ENCODE measurements at regions not wholly inside any gene's neighbourhood (a gene's known extent, or its start where the extent isn't known, plus 50 kb on each side); places are given as distances from the start of the nearest gene placed in this dataset.
A peak's percentile ranks its signal among the peaks of the same experiment; 100 is the strongest.

DNA sequence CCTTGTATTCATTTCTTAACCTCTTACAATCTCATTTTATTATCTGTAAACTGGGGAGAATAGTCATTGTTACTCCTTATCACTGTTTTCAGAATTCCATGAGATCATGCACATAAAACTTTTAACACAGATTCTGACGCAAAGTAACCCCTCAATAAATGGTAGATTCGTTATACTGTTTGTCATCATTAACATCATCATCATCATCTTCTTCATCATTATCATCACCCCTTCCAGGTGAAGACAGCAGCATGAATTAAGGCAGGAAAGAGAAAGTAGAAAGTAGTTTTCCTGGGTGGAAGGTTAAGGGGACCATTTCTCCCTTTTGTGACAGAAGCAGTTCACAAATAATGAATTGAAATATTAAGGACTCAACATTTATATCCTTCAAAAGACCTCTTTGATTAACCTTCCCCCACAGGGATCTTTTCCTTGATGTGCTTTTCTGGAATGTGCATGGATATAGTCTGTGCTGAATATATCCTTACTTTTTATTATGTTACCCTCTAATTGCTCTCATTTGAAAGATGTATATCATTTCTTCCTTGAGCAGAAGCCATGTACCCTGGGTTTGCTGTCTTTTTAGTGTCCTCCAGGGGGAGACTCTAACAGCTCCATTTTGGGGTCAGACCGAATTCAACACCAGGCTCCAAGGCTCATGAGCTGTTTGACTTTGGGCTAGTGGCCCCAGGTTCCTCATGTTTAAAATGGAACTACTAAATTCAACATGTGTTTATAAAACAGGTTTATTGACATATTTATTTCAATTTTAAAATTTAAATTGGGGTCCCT lies 1029.9 kb upstream of the WWC1 start:
- H3K4me3 ChIP-seq (ENCODE audit: low read depth, low read length) = no peak overlapping the region
- DNase-seq (ENCODE audit: low read depth) = peak; percentile 21
- TF ChIP-seq, protein P1, sequence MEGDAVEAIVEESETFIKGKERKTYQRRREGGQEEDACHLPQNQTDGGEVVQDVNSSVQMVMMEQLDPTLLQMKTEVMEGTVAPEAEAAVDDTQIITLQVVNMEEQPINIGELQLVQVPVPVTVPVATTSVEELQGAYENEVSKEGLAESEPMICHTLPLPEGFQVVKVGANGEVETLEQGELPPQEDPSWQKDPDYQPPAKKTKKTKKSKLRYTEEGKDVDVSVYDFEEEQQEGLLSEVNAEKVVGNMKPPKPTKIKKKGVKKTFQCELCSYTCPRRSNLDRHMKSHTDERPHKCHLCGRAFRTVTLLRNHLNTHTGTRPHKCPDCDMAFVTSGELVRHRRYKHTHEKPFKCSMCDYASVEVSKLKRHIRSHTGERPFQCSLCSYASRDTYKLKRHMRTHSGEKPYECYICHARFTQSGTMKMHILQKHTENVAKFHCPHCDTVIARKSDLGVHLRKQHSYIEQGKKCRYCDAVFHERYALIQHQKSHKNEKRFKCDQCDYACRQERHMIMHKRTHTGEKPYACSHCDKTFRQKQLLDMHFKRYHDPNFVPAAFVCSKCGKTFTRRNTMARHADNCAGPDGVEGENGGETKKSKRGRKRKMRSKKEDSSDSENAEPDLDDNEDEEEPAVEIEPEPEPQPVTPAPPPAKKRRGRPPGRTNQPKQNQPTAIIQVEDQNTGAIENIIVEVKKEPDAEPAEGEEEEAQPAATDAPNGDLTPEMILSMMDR (IDR thresholded peaks at IDR 0.05; ENCODE audit: low read depth, low read length) = peak; percentile 31
- no peak for TF ChIP-seq POLR2A (IDR thresholded peaks at IDR 0.05; ENCODE audit: extremely low read depth, insufficient read length)

DNA sequence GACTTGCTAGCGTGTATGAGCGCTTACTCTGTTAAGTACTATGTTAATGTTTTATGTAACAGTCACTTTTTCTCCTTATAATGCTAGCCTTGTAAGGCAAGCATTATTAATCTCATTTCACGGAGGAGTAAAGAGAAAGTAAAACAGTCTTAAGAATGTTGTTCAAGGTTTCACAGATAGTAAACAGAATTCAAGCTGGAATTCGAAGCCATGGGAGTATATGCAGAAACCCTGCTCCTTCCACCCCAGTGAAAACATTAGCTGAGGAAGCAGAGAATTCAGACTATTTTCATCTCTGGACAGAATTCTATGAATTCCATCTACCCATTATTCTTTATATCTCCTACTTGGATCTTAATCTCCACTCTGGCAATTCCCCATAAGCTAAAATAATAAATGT lies 1028.3 kb upstream of the WWC1 start:
- TF ChIP-seq, protein P2, sequence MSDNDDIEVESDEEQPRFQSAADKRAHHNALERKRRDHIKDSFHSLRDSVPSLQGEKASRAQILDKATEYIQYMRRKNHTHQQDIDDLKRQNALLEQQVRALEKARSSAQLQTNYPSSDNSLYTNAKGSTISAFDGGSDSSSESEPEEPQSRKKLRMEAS (IDR thresholded peaks at IDR 0.05; ENCODE audit: low read depth, low read length) = no peak
- TF ChIP-seq MYC (IDR thresholded peaks at IDR 0.05; ENCODE audit: low read depth, low read length) (no peak), POLR2A (IDR thresholded peaks at IDR 0.05; ENCODE audit: extremely low read depth, insufficient read length) (no peak)
- TF ChIP-seq, protein P1 (IDR thresholded peaks at IDR 0.05; ENCODE audit: low read depth, low read length) = no peak
- H3K4me3 ChIP-seq (ENCODE audit: low read depth, low read length) = no peak overlapping the region
- no peak for DNase-seq (ENCODE audit: low read depth)

DNA sequence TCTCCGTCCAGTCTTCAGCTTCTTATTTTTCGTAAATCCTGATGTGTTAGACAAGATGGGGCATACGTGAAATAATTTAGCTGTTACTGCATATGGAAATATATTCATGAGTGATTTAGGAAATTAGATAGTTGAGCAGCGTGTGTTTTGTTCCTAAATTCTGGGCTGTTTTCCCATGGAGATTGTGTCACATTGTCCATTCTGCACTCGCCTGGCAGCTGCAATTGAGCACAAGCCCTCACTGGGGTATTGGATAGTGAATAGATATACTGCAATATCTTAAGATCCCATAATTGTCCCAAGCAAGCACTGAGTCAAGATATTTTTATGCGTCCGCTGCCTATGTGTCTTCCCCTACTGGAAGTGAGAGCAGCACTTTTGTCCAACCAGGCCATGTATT lies 1027.1 kb upstream of the WWC1 start:
- H3K4me3 ChIP-seq (ENCODE audit: low read depth, low read length) = no peak overlapping the region
- no peak for DNase-seq (ENCODE audit: low read depth)
- TF ChIP-seq, protein P2 (IDR thresholded peaks at IDR 0.05; ENCODE audit: low read depth, low read length) = no peak
- no peak for TF ChIP-seq POLR2A (IDR thresholded peaks at IDR 0.05; ENCODE audit: extremely low read depth, insufficient read length)
- TF ChIP-seq, protein P1 (IDR thresholded peaks at IDR 0.05; ENCODE audit: low read depth, low read length) = no peak
- TF ChIP-seq MYC (IDR thresholded peaks at IDR 0.05; ENCODE audit: low read depth, low read length) = no peak

DNA sequence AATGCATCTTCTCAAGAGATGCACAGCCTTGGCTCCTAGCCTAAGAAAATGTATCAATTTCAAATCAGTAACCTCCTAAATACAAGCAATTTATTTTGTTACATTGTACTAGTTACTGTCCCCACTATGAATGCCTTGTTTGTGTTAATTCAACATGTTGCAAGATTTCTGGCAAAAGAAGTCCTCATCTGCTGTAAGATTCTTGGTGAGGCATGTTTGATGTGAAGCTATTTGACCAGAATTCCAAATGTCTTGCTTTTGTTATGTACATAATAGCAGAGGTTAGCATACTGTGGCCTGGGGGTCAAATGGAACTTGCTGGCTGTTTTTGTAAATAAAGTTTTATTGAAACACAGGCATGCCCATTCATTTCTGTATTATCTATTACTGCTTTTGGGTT lies 1023.1 kb upstream of the WWC1 start:
- TF ChIP-seq, protein P2 (IDR thresholded peaks at IDR 0.05; ENCODE audit: low read depth, low read length) = no peak
- TF ChIP-seq MYC (IDR thresholded peaks at IDR 0.05; ENCODE audit: low read depth, low read length) (no peak), POLR2A (IDR thresholded peaks at IDR 0.05; ENCODE audit: extremely low read depth, insufficient read length) (no peak)
- TF ChIP-seq, protein P1 (IDR thresholded peaks at IDR 0.05; ENCODE audit: low read depth, low read length) = no peak
- DNase-seq (ENCODE audit: low read depth) = no peak
- H3K4me3 ChIP-seq (ENCODE audit: low read depth, low read length) = no peak overlapping the region

DNA sequence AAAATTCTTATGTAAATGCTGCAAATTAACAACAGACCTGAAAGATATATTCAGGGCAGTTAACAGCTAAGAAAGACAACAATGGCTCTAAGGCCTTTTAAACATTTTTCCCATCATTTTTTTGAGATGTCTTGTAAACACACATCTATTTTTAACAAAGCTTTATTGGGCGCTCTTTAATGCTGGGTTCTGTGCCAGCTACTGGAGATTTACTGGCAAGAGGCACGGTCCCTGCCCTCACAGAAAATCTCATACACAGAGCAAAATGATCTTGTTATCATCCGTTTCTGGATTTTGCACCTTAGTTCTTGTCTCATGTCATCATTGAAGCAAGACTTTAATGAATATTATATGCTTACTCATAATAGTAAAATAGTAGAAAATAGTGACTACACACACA lies 1022.3 kb upstream of the WWC1 start:
- H3K4me3 ChIP-seq (ENCODE audit: low read depth, low read length) = no peak overlapping the region
- TF ChIP-seq POLR2A (IDR thresholded peaks at IDR 0.05; ENCODE audit: extremely low read depth, insufficient read length) = no peak
- TF ChIP-seq, protein P1 (IDR thresholded peaks at IDR 0.05; ENCODE audit: low read depth, low read length) = no peak
- TF ChIP-seq, protein P2 (IDR thresholded peaks at IDR 0.05; ENCODE audit: low read depth, low read length) = no peak
- no peak for TF ChIP-seq MYC (IDR thresholded peaks at IDR 0.05; ENCODE audit: low read depth, low read length)
- no peak for DNase-seq (ENCODE audit: low read depth)

All from NB4 (cell line).